ENCODE measurements at regions not wholly inside any gene's neighbourhood (a gene's known extent, or its start where the extent isn't known, plus 50 kb on each side); places are given as distances from the start of the nearest gene placed in this dataset.

- no peak for DNase-seq
Measured at GRCh38 chr5:145246961-145247744, 588.0 kb downstream of the PRELID2 start.

DNA sequence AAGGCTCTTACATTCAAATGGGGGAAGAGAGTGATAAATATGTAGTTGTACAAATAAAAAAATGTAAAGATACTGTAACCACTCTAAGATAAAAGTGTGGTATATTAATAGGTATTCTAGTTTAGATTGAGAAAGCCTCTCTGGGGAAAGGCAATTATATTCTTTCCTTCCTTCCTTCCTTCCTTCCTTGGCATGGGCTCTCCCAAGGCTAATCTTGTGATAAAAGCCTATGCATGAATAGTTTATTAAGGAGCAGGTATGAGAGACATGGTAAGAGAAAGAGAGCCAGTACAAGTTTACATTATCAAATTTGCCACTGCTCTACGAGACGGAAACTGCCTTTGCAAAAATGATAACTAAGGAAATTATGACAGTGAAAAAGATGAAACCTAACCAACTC is 588.8 kb downstream of the PRELID2 start:
- DNase-seq: no peak

DNA sequence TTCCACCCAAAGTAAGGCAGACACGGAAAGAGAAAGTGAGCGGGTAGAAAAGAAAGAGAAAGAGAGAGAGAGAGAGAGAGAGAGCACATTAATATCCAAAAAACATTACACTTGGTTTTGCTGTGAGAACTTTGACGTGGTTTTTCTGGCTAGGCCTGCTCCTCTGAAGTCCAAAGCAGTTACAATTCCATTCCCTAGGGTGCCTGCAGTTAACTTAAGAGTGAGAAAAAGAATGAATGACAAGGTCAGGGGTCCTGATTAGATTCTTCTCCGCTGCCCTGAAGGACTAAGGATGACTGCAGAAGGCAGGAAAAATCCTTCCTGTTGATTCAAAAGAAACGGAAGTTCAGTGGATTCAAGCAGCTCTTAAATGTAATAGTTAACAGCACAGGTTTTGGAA is 589.8 kb downstream of the PRELID2 start:
- DNase-seq: peak; percentile 9

DNA sequence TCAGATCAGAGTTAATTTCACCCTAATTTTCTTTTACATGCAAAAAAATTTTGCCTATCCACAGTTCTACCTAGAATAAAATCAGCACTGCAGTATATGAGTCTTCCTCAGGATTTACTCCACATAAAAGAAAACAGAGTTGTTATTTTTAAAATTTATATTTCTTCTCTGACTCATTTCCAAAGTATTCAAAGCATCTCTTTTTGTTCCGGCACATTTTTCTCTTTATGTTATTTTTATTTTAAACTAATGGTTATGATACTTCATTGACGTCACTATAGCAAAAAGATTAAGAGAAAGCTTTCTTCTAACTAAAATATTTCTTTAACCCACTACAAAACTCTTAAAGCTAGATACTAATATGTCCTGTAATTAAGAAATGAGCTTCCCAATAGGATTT is 590.4 kb downstream of the PRELID2 start:
- no peak for DNase-seq

DNA sequence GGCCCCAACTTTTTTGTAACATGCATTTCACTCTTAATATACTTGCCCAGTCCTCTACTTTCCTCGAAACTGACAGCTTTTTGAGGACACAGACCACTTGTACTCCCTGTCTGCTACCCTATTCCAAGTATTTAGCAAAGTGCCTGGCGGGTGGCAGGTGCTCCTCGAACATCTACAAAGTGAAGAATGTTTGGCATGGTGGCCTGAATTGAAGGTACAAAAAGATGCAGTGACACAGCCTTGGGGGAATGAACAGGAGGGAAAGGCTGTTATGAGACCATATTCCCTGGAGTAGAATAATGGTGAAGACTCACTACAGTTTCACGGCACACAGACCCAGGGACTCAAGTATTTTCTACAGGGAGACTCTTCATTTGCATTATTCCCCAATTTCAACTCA is 590.9 kb downstream of the PRELID2 start:
- no peak for DNase-seq

- no peak for DNase-seq
Measured at GRCh38 chr5:145243016-145243415, 592.1 kb downstream of the PRELID2 start.

DNA sequence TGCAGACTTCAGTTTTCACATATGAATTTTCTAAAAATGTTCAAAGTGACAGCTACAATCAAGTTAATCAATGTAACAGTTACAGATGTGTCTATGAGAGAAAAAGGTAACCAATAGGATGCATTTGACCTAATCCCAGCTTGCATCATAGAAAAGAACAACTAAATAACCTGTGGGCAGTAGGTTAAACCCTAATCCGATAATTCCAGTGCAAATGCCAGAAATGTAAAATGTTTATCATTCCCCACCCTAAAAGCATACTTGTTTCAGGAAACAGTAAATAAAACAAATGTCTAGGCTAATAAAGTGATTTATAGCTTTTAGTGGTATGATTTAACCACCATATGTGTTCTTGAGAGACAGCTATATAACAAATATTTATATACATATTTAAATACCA is 592.6 kb downstream of the PRELID2 start:
- no peak for DNase-seq

DNA sequence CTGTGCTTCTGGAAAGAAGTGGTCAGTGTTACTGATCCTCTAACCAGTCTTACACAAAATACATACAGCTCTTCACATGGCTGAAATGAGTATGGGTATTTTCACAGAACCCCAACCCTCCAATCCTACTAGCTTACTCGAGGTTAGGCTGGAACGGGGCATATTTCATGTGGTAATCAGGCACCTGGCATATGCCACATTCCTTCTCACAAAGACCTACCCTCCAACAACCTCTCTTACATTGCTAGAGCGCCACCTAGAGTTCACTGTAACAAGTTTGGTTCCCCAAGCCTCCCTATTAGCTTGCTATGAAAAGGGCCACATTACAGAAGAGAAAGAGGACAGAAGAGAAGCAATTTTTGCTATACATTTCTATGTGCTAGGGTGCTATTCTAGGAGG is 597.3 kb downstream of the PRELID2 start:
- DNase-seq: no peak

DNA sequence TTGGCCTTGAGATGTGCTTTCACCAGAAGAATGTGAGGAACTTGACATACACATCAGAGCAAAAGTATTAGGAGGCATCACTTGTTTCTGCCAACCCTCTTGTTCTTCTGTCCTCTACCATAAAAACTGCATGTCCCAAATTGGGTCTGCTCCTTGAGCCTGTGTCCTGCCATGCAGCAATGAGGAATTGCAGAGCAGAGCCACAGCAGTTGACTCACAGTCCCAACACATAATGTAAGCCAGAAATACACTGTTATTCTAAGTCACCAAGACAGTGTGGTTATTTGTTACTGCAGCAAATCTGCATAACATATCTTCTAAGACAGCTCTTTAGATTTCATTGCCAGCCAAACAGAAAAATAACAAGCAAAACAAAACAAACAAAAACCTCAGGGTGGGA is 598.2 kb downstream of the PRELID2 start:
- no peak for DNase-seq

DNA sequence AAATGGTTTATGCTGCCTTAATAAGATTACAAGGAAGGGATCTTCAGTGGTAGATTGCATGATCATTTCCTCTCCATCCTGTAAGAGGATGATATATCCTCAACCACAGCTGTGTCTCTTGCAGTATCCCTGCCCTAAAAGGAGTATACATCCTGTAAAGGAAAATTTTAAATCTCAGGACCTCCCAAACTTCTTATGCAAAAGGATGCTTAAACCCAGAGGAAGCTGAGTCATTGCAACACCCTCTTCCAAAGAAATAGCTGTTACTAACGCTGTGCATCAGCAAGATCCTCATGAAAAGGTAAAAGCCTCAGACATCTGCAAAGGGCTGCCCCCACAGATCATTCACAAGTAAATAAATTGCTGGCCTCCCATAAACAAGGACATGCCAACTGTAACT is 599.0 kb downstream of the PRELID2 start:
- DNase-seq: no peak

- DNase-seq: no peak
Measured at GRCh38 chr5:145233461-145233860, 601.7 kb downstream of the PRELID2 start.

GRCh38 chr5:145230781-145231180 is 604.4 kb downstream of the PRELID2 start:
- DNase-seq: no peak

GRCh38 chr5:145228564-145228963 is 606.6 kb downstream of the PRELID2 start:
- DNase-seq: no peak

DNA sequence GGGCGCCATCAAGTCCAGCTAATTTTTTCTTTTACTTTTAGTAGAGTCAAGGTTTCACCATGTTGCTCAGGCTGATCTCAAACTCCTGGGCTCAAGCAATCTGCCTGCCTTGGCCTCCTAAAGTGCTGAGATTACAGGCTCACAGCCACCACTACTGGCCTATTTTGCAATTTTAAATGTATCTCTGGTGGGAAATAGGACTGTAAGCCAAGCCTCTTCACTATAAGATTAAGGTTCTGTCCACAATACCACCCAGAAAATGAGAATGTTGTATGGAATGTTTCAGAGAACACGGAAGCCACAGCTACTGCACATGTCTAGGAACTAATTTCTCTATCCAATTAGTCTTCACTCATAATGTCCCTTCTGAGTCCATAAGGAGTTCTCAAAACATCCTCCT is 607.3 kb downstream of the PRELID2 start:
- DNase-seq: no peak

DNA sequence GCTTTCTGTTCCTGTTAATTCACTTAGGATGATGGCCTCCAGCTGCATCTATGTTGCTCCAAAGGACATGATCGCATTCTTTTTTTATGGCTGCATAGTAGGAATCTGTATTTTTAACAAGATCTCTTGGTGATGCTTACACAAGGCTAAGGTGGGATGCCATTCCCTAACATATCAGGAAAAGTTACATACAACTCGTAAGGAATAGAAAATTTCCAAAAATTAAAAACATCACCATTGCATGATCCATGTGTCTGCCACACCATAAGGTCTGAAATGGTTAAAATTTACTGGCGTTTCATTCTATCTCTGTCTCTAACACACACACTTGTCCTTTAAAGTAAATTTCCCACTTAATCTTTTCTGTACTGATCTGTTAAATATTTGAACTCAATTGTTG is 608.4 kb downstream of the PRELID2 start:
- no peak for DNase-seq

DNA sequence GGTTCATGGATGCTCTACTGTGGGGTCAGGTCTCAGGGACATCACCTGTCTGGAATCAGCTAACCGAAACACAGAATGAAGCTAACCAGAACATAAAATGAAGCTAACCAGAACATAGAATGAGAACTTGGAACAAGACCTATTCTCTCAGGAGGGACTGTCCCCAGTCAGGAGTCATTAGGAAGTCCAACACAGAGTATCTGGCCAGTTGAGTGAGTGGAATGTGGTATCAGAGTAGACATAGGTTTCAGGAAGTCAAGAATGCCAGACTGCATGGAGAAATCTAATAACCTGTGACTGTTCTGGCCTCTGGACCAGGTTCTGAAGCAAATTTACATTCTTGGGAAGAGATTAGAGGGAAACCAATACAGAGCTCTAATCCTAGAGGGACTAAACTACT is 609.6 kb downstream of the PRELID2 start:
- no peak for DNase-seq

- DNase-seq: no peak
Measured at GRCh38 chr5:145223582-145223981, 611.6 kb downstream of the PRELID2 start.

DNA sequence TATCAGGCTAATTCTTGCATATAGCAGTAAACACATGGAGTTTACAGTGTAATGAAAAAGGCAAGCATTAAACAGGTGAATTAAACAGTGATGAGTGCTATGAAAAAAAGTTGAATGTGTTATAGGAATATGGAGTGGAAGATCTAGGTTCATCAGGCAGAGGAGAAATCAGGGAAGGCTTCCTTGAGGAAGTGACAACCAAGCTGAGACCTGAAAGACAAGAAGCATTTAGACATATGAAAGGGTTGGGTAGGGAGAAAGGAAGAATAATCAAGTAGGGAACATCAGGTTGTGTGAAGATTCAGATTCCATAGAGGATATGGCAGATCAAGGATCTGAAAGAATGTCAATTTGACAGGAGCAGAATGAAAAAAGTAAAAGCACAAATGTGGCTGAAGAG is 612.5 kb downstream of the PRELID2 start:
- no peak for DNase-seq

- DNase-seq: no peak
Measured at GRCh38 chr5:145221416-145221815, 613.7 kb downstream of the PRELID2 start.

GRCh38 chr5:145220481-145220880 is 614.7 kb downstream of the PRELID2 start:
- no peak for DNase-seq

DNA sequence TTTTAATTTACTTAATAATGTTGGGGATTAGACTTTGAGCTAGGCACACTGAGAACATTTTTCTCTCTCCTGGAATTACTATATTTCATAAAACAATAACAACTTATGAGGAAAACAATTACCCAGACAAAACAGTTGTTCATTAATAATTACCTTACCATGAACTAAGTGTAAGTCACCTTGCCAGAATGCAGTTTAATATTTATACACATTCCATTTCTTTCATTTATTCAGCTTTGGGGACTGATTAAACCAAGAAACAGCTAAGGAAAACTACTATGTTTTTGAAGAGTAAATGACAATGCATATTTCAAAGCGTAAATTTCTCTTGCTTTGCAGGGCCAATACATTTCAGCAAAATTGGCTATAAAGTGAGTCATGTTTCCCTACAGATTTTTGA is 616.2 kb downstream of the PRELID2 start:
- no peak for DNase-seq

- no peak for DNase-seq
Measured at GRCh38 chr5:145218019-145218418, 617.1 kb downstream of the PRELID2 start.

GRCh38 chr5:145210020-145210419 is 625.1 kb downstream of the PRELID2 start:
- no peak for DNase-seq

DNA sequence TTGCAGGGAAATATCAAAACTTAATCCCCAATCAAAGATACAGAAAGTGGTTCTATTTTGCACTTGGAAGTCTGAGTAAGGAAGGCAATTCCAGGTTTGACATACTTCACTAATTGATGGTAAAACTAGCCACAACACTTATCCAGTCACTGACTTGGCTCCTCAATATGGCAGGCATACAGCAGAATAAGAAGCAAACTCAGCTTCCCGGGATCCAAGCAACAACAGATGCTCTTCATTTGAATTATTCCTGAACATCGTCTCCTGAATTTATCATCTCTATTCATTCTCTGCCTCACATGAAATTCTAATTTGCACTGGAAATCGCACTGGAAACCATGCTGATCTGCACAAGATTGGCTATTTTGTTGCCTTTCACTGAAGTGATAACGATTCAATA is 629.6 kb downstream of the PRELID2 start:
- no peak for DNase-seq
